Activated naive CD4-positive, alpha-beta T cell treated with anti-CD3 and anti-CD28 coated beads for 36 hours (primary cell): ENCODE measurements at regions not wholly inside any gene's neighbourhood (a gene's known extent, or its start where the extent isn't known, plus 50 kb on each side); places are given as distances from the start of the nearest gene placed in this dataset.

Experiments used
- CTCF ChIA-PET: fragments of 350-600 bp; sonication (Branson Sonifier 250); formaldehyde crosslinking; loops from one replicate; lab custom pipeline; 2021; ENCODE audit warnings: antibody characterized with exemption; lab: Charles Lee
- DNase-seq: peaks from one replicate; pipeline ENCODE4 v3.0.0-alpha.2; 2020
- H3K27ac Mint-ChIP-seq: one replicate; pipeline ENCODE4 v1.8.0; 2021; ENCODE audit warnings: mild to moderate bottlenecking, mixed read lengths
- H3K27me3 Mint-ChIP-seq: one replicate; pipeline ENCODE4 v1.8.0; 2021; ENCODE audit warnings: low read depth, mixed read lengths
- H3K36me3 Mint-ChIP-seq: one replicate; pipeline ENCODE4 v1.8.0; 2021; ENCODE audit warnings: low read depth, mixed read lengths
- H3K4me1 Mint-ChIP-seq: one replicate; pipeline ENCODE4 v1.8.0; 2021; ENCODE audit warnings: low read depth, mixed read lengths
- H3K4me3 Mint-ChIP-seq: one replicate; pipeline ENCODE4 v1.8.0; 2021; ENCODE audit warnings: mild to moderate bottlenecking, moderate library complexity, mixed read lengths
- H3K9me3 Mint-ChIP-seq: one replicate; pipeline ENCODE4 v1.8.0; 2021; ENCODE audit warnings: mixed read lengths
- intact Hi-C: fragments of 100-400 bp; cut with micrococcal nuclease; formaldehyde crosslinking; loops from one replicate; pipeline ENCODE4 v1.15.1; 2023

- CTCF ChIA-PET, result interaction anchor here (1.0 to 1.5 kb wide), 3 partner anchors 9 to 17 kb away, joined by 3 to 5 read pairs (median 3); no protein-coding TSS in a partner anchor
- Mint-ChIP-seq H3K27ac (peak overlapping the region; percentile 64), H3K4me3 (peak overlapping the region; percentile 11), H3K9me3 (no peaks in the 10 kb centered on the region), H3K36me3 (peaks cover 5% of the 10 kb centered on the region), H3K4me1 (peaks cover 83% of the 10 kb centered on the region), H3K27me3 (no peaks in the 10 kb centered on the region)
- intact Hi-C loops, result loop anchor here (5.0 kb wide), 1 partner anchor 306 kb away; the partner anchor contains the start of gene STT3B
- no peak for DNase-seq
Measured at GRCh38 chr3:31225923-31226322, 306.8 kb upstream of the STT3B start.

DNA sequence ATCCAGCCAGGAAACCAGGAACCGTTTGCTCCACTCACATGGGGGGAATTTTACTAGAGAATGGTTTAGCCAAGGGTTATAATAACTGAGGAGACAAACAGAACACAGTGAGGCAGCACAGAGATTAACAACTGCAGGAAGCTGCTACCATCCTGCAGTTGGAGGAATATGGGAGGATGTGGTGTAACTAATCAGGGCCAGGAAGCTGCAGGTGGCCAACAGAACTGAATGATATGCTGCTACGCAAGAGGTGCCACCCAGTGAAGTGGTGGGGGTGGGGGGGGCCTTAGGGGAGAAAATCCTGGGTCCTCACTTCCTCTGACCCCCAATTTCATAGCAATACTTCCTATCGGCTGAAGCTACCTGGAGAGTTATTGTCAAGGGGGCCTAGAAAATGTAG lies 306.4 kb upstream of the STT3B start:
- DNase-seq, result peak; percentile 53
- Mint-ChIP-seq H3K36me3 (peaks cover 5% of the 10 kb centered on the region), H3K4me1 (peaks cover 85% of the 10 kb centered on the region), H3K27ac (peak overlapping the region; percentile 64), H3K27me3 (no peaks in the 10 kb centered on the region), H3K4me3 (peak overlapping the region; percentile 11), H3K9me3 (no peaks in the 10 kb centered on the region)
- intact Hi-C loops, result loop anchor here (5.0 kb wide), 1 partner anchor 306 kb away; the partner anchor contains the start of gene STT3B
- CTCF ChIA-PET, result interaction anchor here (1.0 to 1.5 kb wide), 3 partner anchors 9 to 16 kb away, joined by 3 to 5 read pairs (median 3); no protein-coding TSS in a partner anchor

GRCh38 chr3:31227131-31227562 lies 305.6 kb upstream of the STT3B start:
- intact Hi-C loops, result loop anchor here (1.0 to 5.0 kb wide), 2 partner anchors 9 to 305 kb away; partner anchors contain the start of gene STT3B
- Mint-ChIP-seq H3K4me1 (peaks cover 87% of the 10 kb centered on the region), H3K9me3 (no peaks in the 10 kb centered on the region), H3K27ac (peak overlapping the region; percentile 64), H3K27me3 (no peaks in the 10 kb centered on the region), H3K4me3 (no peak overlapping the region), H3K36me3 (peaks cover 5% of the 10 kb centered on the region)
- DNase-seq, result no peak
- CTCF ChIA-PET, result interaction anchor here (0.7 kb wide), 1 partner anchor 10 kb away, joined by 4 read pairs; no protein-coding TSS in a partner anchor

DNA sequence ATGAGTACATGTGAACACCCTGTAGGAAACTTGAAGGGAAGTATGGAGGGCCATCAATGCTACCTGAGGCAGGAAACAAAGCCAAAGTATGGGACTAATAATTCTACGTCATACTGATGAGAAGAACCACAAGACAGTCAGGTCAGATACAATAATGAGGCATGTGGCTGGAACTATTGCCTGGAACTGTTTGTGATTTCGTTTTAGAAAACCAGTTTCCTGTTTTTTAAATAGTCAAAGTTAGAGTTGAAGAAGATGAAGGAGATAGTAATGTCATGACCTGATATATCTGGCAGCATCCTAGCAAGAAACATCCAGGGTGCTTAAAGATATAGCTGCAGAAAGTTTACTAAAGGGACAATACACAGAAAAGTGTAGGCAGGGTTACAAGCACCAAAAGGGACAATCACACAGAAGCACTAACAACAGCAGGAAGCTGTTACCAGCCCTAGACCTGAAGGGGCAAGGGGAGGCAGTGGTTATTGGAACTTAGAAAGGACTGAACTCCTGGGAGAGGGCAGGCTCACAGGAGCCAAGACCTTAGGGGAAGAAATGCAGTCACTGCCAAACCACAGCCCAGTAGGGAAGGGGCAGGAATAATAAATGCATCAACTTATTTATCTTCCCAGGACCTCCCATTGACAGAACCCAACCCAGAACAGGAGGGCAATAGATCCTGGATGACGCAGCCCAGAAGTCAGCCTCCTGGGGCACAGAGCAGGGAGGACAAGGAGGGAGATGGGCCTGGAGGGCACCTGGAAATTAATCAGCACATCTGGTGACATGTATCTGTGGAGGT lies 302.1 kb upstream of the STT3B start:
- Mint-ChIP-seq H3K4me1 (peaks cover 85% of the 10 kb centered on the region), H3K27ac (peak overlapping the region; percentile 26), H3K4me3 (no peak overlapping the region), H3K27me3 (no peaks in the 10 kb centered on the region), H3K36me3 (peaks cover 5% of the 10 kb centered on the region), H3K9me3 (no peaks in the 10 kb centered on the region)
- intact Hi-C loops, result loop anchor here (1.0 kb wide), 3 partner anchors 17 to 22 kb away; no protein-coding TSS in a partner anchor
- CTCF ChIA-PET, result no interaction called here
- DNase-seq, result no peak

DNA sequence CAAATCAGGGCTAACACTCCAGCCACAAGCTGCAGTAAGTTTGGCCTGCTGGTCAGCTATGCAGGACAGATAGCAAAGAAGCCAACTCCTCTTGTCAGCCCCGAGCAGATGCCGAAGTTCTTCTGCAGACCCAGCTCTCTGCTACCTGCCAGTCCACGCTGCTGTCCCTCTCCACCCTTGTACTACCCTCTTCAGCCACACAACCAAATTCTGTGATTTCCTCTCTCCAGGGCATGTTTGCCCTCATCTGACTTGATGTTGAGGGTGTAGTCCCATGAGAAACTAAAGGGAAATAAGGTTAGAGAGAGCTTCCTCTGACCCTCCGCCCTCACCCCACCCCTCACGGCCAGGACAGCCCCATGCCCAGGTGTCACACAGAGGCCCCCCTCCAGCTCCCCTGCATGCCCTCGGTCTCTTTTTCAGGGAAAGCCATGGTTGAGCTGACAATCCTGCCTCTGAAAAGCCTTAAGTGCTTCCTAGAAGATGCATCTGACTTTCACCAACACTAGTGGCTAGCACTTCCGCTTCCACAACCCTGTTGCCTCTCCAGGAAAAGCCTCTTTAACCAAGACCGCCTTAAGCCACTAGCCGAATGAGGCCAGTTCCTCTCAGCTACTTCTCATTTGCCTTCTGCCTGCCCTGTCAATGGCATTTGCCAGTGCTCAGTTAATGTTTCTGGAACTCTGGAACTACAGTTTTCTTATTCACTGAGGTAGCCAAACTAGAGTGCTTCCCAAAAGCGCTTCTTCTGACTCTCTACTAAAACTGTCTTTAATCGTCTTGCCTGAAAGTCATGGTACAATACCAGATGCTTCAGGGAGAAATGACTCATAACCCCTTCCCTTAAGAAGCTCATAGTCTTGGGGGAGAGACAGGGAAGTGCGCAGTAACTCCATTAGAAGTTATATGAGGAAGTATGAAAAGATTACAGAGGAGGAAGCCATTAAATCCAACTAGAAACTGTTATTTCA lies 300.4 kb upstream of the STT3B start:
- no peaks in the 10 kb centered on the region for H3K9me3 Mint-ChIP-seq
- CTCF ChIA-PET, result interaction anchor here (1.3 to 1.7 kb wide), 2 partner anchors 22 to 27 kb away, joined by 4 to 5 read pairs; no protein-coding TSS in a partner anchor
- intact Hi-C loops, result no loop called here
- H3K4me1 Mint-ChIP-seq, result peaks cover 68% of the 10 kb centered on the region
- H3K27me3 Mint-ChIP-seq, result no peaks in the 10 kb centered on the region
- DNase-seq, result no peak
- no peak overlapping the region for H3K4me3 Mint-ChIP-seq
- H3K36me3 Mint-ChIP-seq, result peaks cover 5% of the 10 kb centered on the region
- H3K27ac Mint-ChIP-seq, result no peak overlapping the region

- Mint-ChIP-seq H3K9me3 (no peaks in the 10 kb centered on the region), H3K27me3 (no peaks in the 10 kb centered on the region), H3K27ac (no peak overlapping the region), H3K4me3 (no peak overlapping the region), H3K36me3 (peaks cover under 1% of the 10 kb centered on the region), H3K4me1 (peaks cover 50% of the 10 kb centered on the region)
- CTCF ChIA-PET, result no interaction called here
- intact Hi-C loops, result loop anchor here (1.0 kb wide), 1 partner anchor 8 kb away; no protein-coding TSS in a partner anchor
- no peak for DNase-seq
Measured at GRCh38 chr3:31234145-31234544, 298.6 kb upstream of the STT3B start.

DNA sequence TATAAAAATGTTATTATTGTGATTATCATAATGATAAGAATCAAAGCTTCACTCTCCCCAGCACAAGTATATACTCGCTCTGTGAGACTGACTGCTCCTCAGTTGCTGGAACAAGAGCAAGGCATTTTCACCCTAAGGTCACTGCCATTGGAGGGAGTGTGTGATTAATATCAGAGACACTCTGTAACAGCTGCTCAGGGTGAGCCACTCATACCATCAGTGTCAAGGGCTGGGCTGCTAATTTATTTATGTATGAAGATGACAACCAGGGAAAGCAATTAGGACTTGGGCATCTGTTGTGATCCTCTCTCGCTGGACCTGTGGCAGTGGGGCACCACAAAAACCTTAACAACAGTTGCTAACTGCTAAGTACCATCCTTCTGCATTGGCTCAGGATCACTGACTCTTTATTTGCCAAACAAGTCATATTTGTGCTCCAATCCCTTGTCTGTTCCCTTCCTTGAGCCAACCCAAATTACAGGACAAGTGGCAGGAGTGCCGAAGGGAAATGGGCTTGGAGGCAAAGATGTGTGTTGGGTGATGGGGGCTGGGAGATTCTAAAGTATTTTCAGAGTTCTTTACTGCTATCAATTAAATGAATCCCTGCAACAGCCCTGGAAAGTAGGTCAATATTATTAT lies 297.5 kb upstream of the STT3B start:
- Mint-ChIP-seq H3K36me3 (no peaks in the 10 kb centered on the region), H3K27me3 (no peaks in the 10 kb centered on the region), H3K4me1 (peaks cover 45% of the 10 kb centered on the region), H3K27ac (no peak overlapping the region), H3K4me3 (no peak overlapping the region), H3K9me3 (no peaks in the 10 kb centered on the region)
- intact Hi-C loops, result no loop called here
- CTCF ChIA-PET, result interaction anchor here (0.6 to 0.9 kb wide), 2 partner anchors 9 to 214 kb away, joined by 3 read pairs; no protein-coding TSS in a partner anchor
- no peak for DNase-seq

GRCh38 chr3:31237887-31238286 lies 294.8 kb upstream of the STT3B start:
- Mint-ChIP-seq H3K36me3 (no peaks in the 10 kb centered on the region), H3K9me3 (no peaks in the 10 kb centered on the region), H3K4me3 (no peak overlapping the region), H3K4me1 (peaks cover 40% of the 10 kb centered on the region), H3K27me3 (no peaks in the 10 kb centered on the region), H3K27ac (no peak overlapping the region)
- intact Hi-C loops, result no loop called here
- DNase-seq, result no peak
- CTCF ChIA-PET, result interaction anchor here (0.6 to 0.7 kb wide), 3 partner anchors 59 to 147 kb away, joined by 3 to 8 read pairs (median 3); no protein-coding TSS in a partner anchor

GRCh38 chr3:31240013-31240412 lies 292.7 kb upstream of the STT3B start:
- intact Hi-C loops, result no loop called here
- CTCF ChIA-PET, result no interaction called here
- DNase-seq, result no peak
- peaks cover 32% of the 10 kb centered on the region for H3K4me1 Mint-ChIP-seq
- H3K36me3 Mint-ChIP-seq, result no peaks in the 10 kb centered on the region
- no peaks in the 10 kb centered on the region for H3K9me3 Mint-ChIP-seq
- H3K27ac Mint-ChIP-seq, result no peak overlapping the region
- H3K27me3 Mint-ChIP-seq, result no peaks in the 10 kb centered on the region
- no peak overlapping the region for H3K4me3 Mint-ChIP-seq

- CTCF ChIA-PET, result interaction anchor here (0.6 to 1.4 kb wide), 3 partner anchors 18 to 513 kb away, joined by 3 read pairs; no protein-coding TSS in a partner anchor
- no peak overlapping the region for H3K27ac Mint-ChIP-seq
- H3K4me3 Mint-ChIP-seq, result no peak overlapping the region
- peaks cover 32% of the 10 kb centered on the region for H3K4me1 Mint-ChIP-seq
- H3K36me3 Mint-ChIP-seq, result no peaks in the 10 kb centered on the region
- no peaks in the 10 kb centered on the region for H3K27me3 Mint-ChIP-seq
- DNase-seq, result no peak
- no peaks in the 10 kb centered on the region for H3K9me3 Mint-ChIP-seq
- intact Hi-C loops, result no loop called here
Measured at GRCh38 chr3:31240466-31240865, 292.3 kb upstream of the STT3B start.

DNA sequence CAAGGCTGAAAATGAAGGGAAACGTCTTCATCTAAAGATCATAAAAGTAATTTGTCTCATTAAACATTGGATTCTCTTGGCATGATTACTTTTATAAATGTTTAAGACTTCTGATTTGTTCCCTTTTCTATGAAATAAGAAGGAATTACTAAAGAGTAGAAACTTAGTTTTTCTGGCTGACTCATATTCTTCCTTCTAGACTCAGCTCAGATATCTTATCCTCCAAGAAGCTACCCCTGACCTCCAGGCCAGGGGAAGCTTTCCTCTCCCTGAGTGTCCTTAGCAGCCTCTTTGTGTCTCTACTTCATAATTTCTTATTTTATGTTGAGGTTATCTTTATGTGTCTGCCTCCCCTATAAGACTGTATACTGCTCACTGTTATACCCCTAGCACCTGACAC lies 291.9 kb upstream of the STT3B start:
- Mint-ChIP-seq H3K9me3 (no peaks in the 10 kb centered on the region), H3K4me3 (no peak overlapping the region), H3K27ac (no peak overlapping the region), H3K36me3 (no peaks in the 10 kb centered on the region), H3K4me1 (peaks cover 32% of the 10 kb centered on the region), H3K27me3 (no peaks in the 10 kb centered on the region)
- CTCF ChIA-PET, result interaction anchor here (0.6 to 1.4 kb wide), 3 partner anchors 18 to 512 kb away, joined by 3 read pairs; no protein-coding TSS in a partner anchor
- intact Hi-C loops, result no loop called here
- DNase-seq, result no peak
